B cell (primary cell): ENCODE measurements at regions not wholly inside any gene's neighbourhood (a gene's known extent, or its start where the extent isn't known, plus 50 kb on each side); places are given as distances from the start of the nearest gene placed in this dataset.

Source experiments
- ATAC-seq: fragments of 200-7000 bp; cut with Tn5 transposase; one replicate; pipeline ENCODE4 v1.10.0; 2021; ENCODE audit warnings: low read depth, mild to moderate bottlenecking, moderate number of reproducible peaks, moderate library complexity
- CTCF ChIA-PET: fragments of 350-600 bp; sonication (Branson Sonifier 250); formaldehyde crosslinking; loops from one replicate; lab custom pipeline; 2021; ENCODE audit warnings: antibody characterized with exemption, inconsistent platforms; lab: Charles Lee
- POLR2A ChIA-PET: fragments of 350-600 bp; sonication (Branson Sonifier 250); formaldehyde crosslinking; loops from one replicate; lab custom pipeline; 2021; ENCODE audit warnings: antibody characterized with exemption; lab: Charles Lee
- DNase-seq: peaks from one replicate; pipeline ENCODE4 v3.0.0; 2013
- H2AFZ ChIP-seq: 2 replicates; pipeline ENCODE4 v1.6.1; 2012; ENCODE audit warnings: mild to moderate bottlenecking, low read depth, low read length; ENCODE audit not compliant: insufficient read depth, poor library complexity, severe bottlenecking
- H3K27ac ChIP-seq, 2 donors: 1 replicate in 1 of 2; 2 replicates in 1 of 2; pipeline ENCODE4 v1.5.1; 2012 to 2013; ENCODE audit warnings: low read length in 2 of 2, mild to moderate bottlenecking in 2 of 2, moderate library complexity in 1 of 2
- H3K27me3 ChIP-seq, 4 experiments: fragments of 200-600 bp in 1 of 4; sonication (generic) in 1 of 4; replicated peaks in 1 of 4; 1 replicate in 2 of 4; 2 replicates in 2 of 4; pipeline versions ENCODE4 v1.6.1 to v1.7.0; 2013 to 2016; ENCODE audit warnings: low read length in 3 of 4, mild to moderate bottlenecking in 2 of 4, mixed read lengths in 1 of 4, moderate library complexity in 1 of 4; ENCODE audit not compliant: insufficient read depth in 4 of 4, control insufficient read depth in 3 of 4; ENCODE audit errors: control extremely low read depth in 1 of 4
- H3K36me3 ChIP-seq, 2 experiments: replicated peaks in 1 of 2; 1 replicate in 1 of 2; 2 replicates in 1 of 2; pipeline versions ENCODE4 v1.6.1 to v1.7.1; 2013; ENCODE audit warnings: low read length in 1 of 2; ENCODE audit not compliant: insufficient read depth in 2 of 2, control insufficient read depth in 1 of 2; ENCODE audit errors: control extremely low read depth in 1 of 2, extremely low read depth in 1 of 2
- H3K4me1 ChIP-seq, 2 donors: fragments of 200-600 bp in 1 of 2; sonication (generic) in 1 of 2; 1 replicate in 1 of 2; 2 replicates in 1 of 2; pipeline versions ENCODE4 v1.5.1 to v1.6.1; 2013 to 2017; ENCODE audit warnings: low read length in 2 of 2; ENCODE audit not compliant: control insufficient read depth in 2 of 2, insufficient read depth in 2 of 2
- H3K4me2 ChIP-seq: replicated peaks from 2 replicates; pipeline ENCODE3; 2012; ENCODE audit warnings: mild to moderate bottlenecking, low read depth, low read length; ENCODE audit not compliant: poor library complexity, severe bottlenecking
- H3K4me3 ChIP-seq, 5 experiments: fragments of 200-600 bp in 1 of 5; sonication (generic) in 1 of 5; 1 replicate in 3 of 5; 2 replicates in 2 of 5; pipeline versions ENCODE4 v1.5.1 to v1.7.0; 2011 to 2016; ENCODE audit warnings: low read length in 4 of 5, mild to moderate bottlenecking in 4 of 5, low read depth in 2 of 5, control low read depth in 1 of 5, moderate library complexity in 1 of 5; ENCODE audit not compliant: insufficient read depth in 1 of 5; ENCODE audit errors: control extremely low read depth in 1 of 5, extremely low read depth in 1 of 5
- H3K79me2 ChIP-seq: fragments of 200-600 bp; sonication (generic); one replicate; pipeline ENCODE4 v1.6.0; 2016; ENCODE audit warnings: low read length; ENCODE audit not compliant: control insufficient read depth, insufficient read depth
- H3K9ac ChIP-seq: fragments of 200-600 bp; sonication (generic); 2 replicates; pipeline ENCODE4 v1.6.1; 2017; ENCODE audit warnings: mild to moderate bottlenecking, low read length, moderate library complexity
- H3K9me3 ChIP-seq, 3 donors: one replicate each; pipeline versions ENCODE4 v1.6.1 to v1.7.1; 2013; ENCODE audit warnings: low read length in 2 of 3; ENCODE audit not compliant: control insufficient read depth in 2 of 3, insufficient read depth in 1 of 3; ENCODE audit errors: control extremely low read depth in 1 of 3
- H4K20me1 ChIP-seq: 2 replicates; pipeline ENCODE4 v1.6.0; 2012; ENCODE audit warnings: mild to moderate bottlenecking, low read length; ENCODE audit not compliant: insufficient read depth, control insufficient read depth, poor library complexity, severe bottlenecking
- H3K27ac Mint-ChIP-seq: one replicate; pipeline ENCODE4 v1.8.0; 2021; ENCODE audit warnings: mixed read lengths
- H3K27me3 Mint-ChIP-seq: one replicate; pipeline ENCODE4 v1.8.0; 2021; ENCODE audit warnings: mixed read lengths
- H3K4me1 Mint-ChIP-seq: one replicate; pipeline ENCODE4 v1.8.0; 2021; ENCODE audit warnings: mixed read lengths
- H3K4me3 Mint-ChIP-seq: one replicate; pipeline ENCODE4 v1.8.0; 2021; ENCODE audit warnings: mixed read lengths
- H3K9me3 Mint-ChIP-seq: one replicate; pipeline ENCODE4 v1.8.0; 2022; ENCODE audit warnings: mixed read lengths; ENCODE audit not compliant: insufficient read depth
- EZH2 ChIP-seq: IDR thresholded peaks from 2 replicates; pipeline ENCODE4 v1.6.1; 2012; ENCODE audit warnings: borderline replicate concordance, low read depth, mild to moderate bottlenecking, moderate library complexity, low read length; ENCODE audit not compliant: insufficient read depth, poor library complexity, severe bottlenecking
- WGBS: methylation state at CpG from one replicate; pipeline ENCODE4 v1.1.5; 2013; ENCODE audit warnings: missing lambda C conversion rate; ENCODE audit not compliant: insufficient coverage; 5-methylcytosine and 5-hydroxymethylcytosine counted together
- intact Hi-C: fragments of 100-400 bp; cut with micrococcal nuclease; formaldehyde crosslinking; loops from one replicate; pipeline ENCODE4 v1.10.0; 2022
- TF ChIP-seq, protein P1 (sequence below): fragments of 200-600 bp; IDR thresholded peaks from one replicate; pipeline ENCODE4 v1.8.0; 2022; ENCODE audit warnings: antibody characterized with exemption, mild to moderate bottlenecking

DNA sequence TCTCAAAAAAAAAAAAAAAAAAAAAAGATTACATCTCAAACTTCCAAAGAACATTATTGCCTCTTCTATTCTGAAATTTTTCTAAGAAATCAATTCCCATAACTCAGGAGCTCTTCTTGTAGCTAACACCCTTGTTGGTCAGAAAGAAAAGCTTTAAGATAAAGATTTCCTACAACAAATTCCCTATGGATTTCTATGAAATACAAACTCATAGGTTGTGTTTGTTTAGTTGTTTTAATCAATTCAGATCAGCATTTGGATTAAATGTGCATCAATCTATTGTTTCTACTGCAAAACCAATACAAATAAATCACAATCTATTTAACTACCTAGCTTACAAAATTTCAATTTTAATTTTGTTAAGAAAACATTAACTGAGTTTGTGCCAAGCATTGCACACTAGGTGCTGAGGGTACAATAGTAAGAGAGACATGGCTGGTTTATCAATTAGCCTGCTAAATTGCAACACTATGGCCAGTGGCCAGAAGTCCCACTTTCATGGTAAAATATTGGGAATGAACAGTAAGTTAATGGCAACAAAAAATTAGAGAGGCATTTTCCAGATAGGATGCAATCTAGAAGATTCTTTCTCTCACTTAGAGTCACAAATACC, 80.2 kb upstream of the MYCN start:
- Mint-ChIP-seq H3K27me3 (peaks cover 5% of the 10 kb centered on the region), H3K27ac (no peak overlapping the region), H3K9me3 (no peaks in the 10 kb centered on the region), H3K4me1 (no peaks in the 10 kb centered on the region), H3K4me3 (no peak overlapping the region)
- no peak overlapping the region for H3K9ac ChIP-seq
- ChIA-PET POLR2A (no interaction called here), CTCF (no interaction called here)
- no peak overlapping the region for H3K4me2 ChIP-seq
- no peaks in the 10 kb centered on the region for H3K9me3 ChIP-seq
- DNase-seq (no peak), ATAC-seq (no peak)
- no peak overlapping the region for H3K4me3 ChIP-seq
- TF ChIP-seq EZH2: no peak
- TF ChIP-seq, protein P1, sequence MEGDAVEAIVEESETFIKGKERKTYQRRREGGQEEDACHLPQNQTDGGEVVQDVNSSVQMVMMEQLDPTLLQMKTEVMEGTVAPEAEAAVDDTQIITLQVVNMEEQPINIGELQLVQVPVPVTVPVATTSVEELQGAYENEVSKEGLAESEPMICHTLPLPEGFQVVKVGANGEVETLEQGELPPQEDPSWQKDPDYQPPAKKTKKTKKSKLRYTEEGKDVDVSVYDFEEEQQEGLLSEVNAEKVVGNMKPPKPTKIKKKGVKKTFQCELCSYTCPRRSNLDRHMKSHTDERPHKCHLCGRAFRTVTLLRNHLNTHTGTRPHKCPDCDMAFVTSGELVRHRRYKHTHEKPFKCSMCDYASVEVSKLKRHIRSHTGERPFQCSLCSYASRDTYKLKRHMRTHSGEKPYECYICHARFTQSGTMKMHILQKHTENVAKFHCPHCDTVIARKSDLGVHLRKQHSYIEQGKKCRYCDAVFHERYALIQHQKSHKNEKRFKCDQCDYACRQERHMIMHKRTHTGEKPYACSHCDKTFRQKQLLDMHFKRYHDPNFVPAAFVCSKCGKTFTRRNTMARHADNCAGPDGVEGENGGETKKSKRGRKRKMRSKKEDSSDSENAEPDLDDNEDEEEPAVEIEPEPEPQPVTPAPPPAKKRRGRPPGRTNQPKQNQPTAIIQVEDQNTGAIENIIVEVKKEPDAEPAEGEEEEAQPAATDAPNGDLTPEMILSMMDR: no peak
- no peak overlapping the region for H3K27ac ChIP-seq
- no peaks in the 10 kb centered on the region for H3K79me2 ChIP-seq
- H2AFZ ChIP-seq: no peak overlapping the region
- H3K4me1 ChIP-seq: no peaks in the 10 kb centered on the region
- H3K36me3 ChIP-seq: no peaks in the 10 kb centered on the region
- intact Hi-C loops: no loop called here
- H4K20me1 ChIP-seq: no peaks in the 10 kb centered on the region
- H3K27me3 ChIP-seq: no peaks in the 10 kb centered on the region

DNA sequence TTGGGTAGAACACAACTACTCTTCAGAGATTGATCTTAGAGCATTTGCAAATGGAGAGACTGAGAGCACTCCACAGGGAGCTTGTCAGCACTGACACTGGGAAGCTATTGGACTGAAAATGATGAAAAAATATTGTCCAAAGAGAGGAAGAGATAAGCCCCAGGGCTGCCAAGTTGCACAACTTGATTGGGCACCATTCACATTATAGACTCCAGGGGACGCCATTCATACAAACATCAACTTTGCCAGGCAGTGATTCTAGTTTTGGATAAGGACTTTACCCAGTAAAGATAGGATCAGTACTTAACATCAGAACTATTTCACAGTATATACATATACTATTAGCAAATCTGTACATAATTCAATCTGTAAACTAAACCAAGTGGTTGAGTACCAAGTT, 79.6 kb upstream of the MYCN start:
- Histone ChIP-seq H3K27me3 (no peaks in the 10 kb centered on the region), H3K9ac (no peak overlapping the region), H3K4me1 (no peaks in the 10 kb centered on the region), H4K20me1 (no peaks in the 10 kb centered on the region), H3K36me3 (no peaks in the 10 kb centered on the region), H3K9me3 (no peaks in the 10 kb centered on the region), H3K4me2 (no peak overlapping the region), H3K79me2 (no peaks in the 10 kb centered on the region), H2AFZ (no peak overlapping the region), H3K27ac (no peak overlapping the region), H3K4me3 (no peak overlapping the region)
- DNase-seq: no peak
- ChIA-PET POLR2A (no interaction called here), CTCF (no interaction called here)
- intact Hi-C loops: no loop called here
- no peaks in the 10 kb centered on the region for H3K4me1 Mint-ChIP-seq
- no peaks in the 10 kb centered on the region for H3K9me3 Mint-ChIP-seq
- no peak for ATAC-seq
- no peak overlapping the region for H3K27ac Mint-ChIP-seq
- WGBS: no CpG with 5 or more reads among the region's 1 CpG
- H3K4me3 Mint-ChIP-seq: no peak overlapping the region
- H3K27me3 Mint-ChIP-seq: peaks cover 8% of the 10 kb centered on the region
- TF ChIP-seq, protein P1: no peak
- no peak for TF ChIP-seq EZH2
